IMR-90 (cell line): ENCODE measurements at regions not wholly inside any gene's neighbourhood (a gene's known extent, or its start where the extent isn't known, plus 50 kb on each side); places are given as distances from the start of the nearest gene placed in this dataset.

Experiments used
- ATAC-seq: fragments of 200-7000 bp; cut with Tn5 transposase; 2 replicates; pipeline ENCODE4 v1.9.1; 2020; ENCODE audit warnings: low read depth, mild to moderate bottlenecking, moderate library complexity
- BruUV-seq: library from RNA; stranded (reverse); fragments of 400-500 nt; replicated peaks from 2 replicates; lab custom pipeline; 2021; lab: Mats Ljungman, UMichigan
- CTCF ChIA-PET: fragments of 300-600 bp; formaldehyde crosslinking; extraction: SDS; loops from one replicate; lab custom pipeline; 2021; ENCODE audit warnings: antibody characterized with exemption; lab: Yijun Ruan, JAX
- POLR2A ChIA-PET: fragments of 300-600 bp; sonication (Branson Sonifier 250); formaldehyde crosslinking; loops from one replicate; lab custom pipeline; 2022; ENCODE audit warnings: antibody characterized with exemption; ENCODE audit not compliant: unreplicated experiment; lab: Charles Lee
- DNase-seq: peaks from one replicate; pipeline ENCODE4 v3.0.0; 2013
- H2AFZ ChIP-seq: replicated peaks from 2 replicates; pipeline ENCODE3; 2013; ENCODE audit warnings: low read length, mild to moderate bottlenecking; ENCODE audit not compliant: poor library complexity
- H2AK5ac ChIP-seq: 2 replicates; pipeline ENCODE4 v1.6.1; 2013; ENCODE audit warnings: low read depth, low read length, inconsistent platforms
- H2AK9ac ChIP-seq: replicated peaks from 2 replicates; pipeline ENCODE3; 2013; ENCODE audit warnings: mild to moderate bottlenecking, low read depth, low read length, moderate library complexity; ENCODE audit not compliant: poor library complexity
- H2BK120ac ChIP-seq: 2 replicates; pipeline ENCODE4 v1.6.1; 2013; ENCODE audit warnings: low read depth, low read length, inconsistent platforms
- H2BK15ac ChIP-seq: 3 replicates; pipeline ENCODE4 v1.6.1; 2013; ENCODE audit warnings: low read depth, low read length, inconsistent platforms
- H2BK20ac ChIP-seq: 2 replicates; pipeline ENCODE4 v1.6.1; 2013; ENCODE audit warnings: low read depth, mild to moderate bottlenecking, inconsistent platforms, low read length, moderate library complexity
- H2BK5ac ChIP-seq: 2 replicates; pipeline ENCODE4 v1.6.1; 2013; ENCODE audit warnings: mild to moderate bottlenecking, low read depth, low read length, inconsistent platforms; ENCODE audit not compliant: poor library complexity, severe bottlenecking
- H3K14ac ChIP-seq: replicated peaks from 2 replicates; pipeline ENCODE4 v1.6.1; 2013; ENCODE audit warnings: low read depth, low read length, inconsistent platforms
- H3K18ac ChIP-seq: 2 replicates; pipeline ENCODE4 v1.6.1; 2013; ENCODE audit warnings: low read depth, low read length, control low read depth
- H3K23ac ChIP-seq: 2 replicates; pipeline ENCODE4 v1.6.1; 2013; ENCODE audit warnings: low read depth, low read length, inconsistent platforms
- H3K27ac ChIP-seq: 2 replicates; pipeline ENCODE4 v1.5.1; 2013; ENCODE audit warnings: mild to moderate bottlenecking, control low read depth, low read length; ENCODE audit not compliant: insufficient read depth
- H3K27me3 ChIP-seq: 2 replicates; pipeline ENCODE4 v1.6.1; 2013; ENCODE audit warnings: low read length; ENCODE audit not compliant: control insufficient read depth, insufficient read depth
- H3K36me3 ChIP-seq: 2 replicates; pipeline ENCODE4 v1.6.1; 2013; ENCODE audit warnings: low read length, mixed read lengths; ENCODE audit not compliant: control insufficient read depth, insufficient read depth
- H3K4ac ChIP-seq: 2 replicates; pipeline ENCODE4 v1.6.1; 2013; ENCODE audit warnings: low read depth, low read length, inconsistent platforms
- H3K4me1 ChIP-seq: 2 replicates; pipeline ENCODE4 v1.6.1; 2013; ENCODE audit warnings: low read length, mixed read lengths; ENCODE audit not compliant: control insufficient read depth, insufficient read depth
- H3K4me2 ChIP-seq: 2 replicates; pipeline ENCODE4 v1.6.1; 2013; ENCODE audit warnings: low read depth, mild to moderate bottlenecking, control low read depth, low read length, moderate library complexity
- H3K4me3 ChIP-seq: 2 replicates; pipeline ENCODE4 v1.5.1; 2013; ENCODE audit warnings: low read depth, mild to moderate bottlenecking, control low read depth, low read length, moderate library complexity; ENCODE audit not compliant: insufficient read depth
- H3K56ac ChIP-seq: 2 replicates; pipeline ENCODE4 v1.6.1; 2013; ENCODE audit warnings: low read length, inconsistent platforms; ENCODE audit not compliant: insufficient read depth; ENCODE audit errors: extremely low read depth
- H3K79me1 ChIP-seq, 2 experiments: 2 replicates each; pipeline ENCODE4 v1.6.1; 2013; ENCODE audit warnings: low read length in 2 of 2, inconsistent platforms in 1 of 2, low read depth in 1 of 2
- H3K9ac ChIP-seq: 2 replicates; pipeline ENCODE4 v1.6.1; 2013; ENCODE audit warnings: low read depth, low read length, control low read depth
- H3K9me1 ChIP-seq: 2 replicates; pipeline ENCODE4 v1.6.1; 2013; ENCODE audit warnings: low read length, inconsistent platforms; ENCODE audit not compliant: insufficient read depth
- H3K9me3 ChIP-seq: 2 replicates; pipeline ENCODE4 v1.6.1; 2013; ENCODE audit warnings: low read length; ENCODE audit not compliant: control insufficient read depth, insufficient read depth
- H4K20me1 ChIP-seq: 2 replicates; pipeline ENCODE4 v1.6.1; 2013; ENCODE audit warnings: low read length, inconsistent platforms; ENCODE audit not compliant: insufficient read depth
- H4K5ac ChIP-seq: 2 replicates; pipeline ENCODE4 v1.6.1; 2013; ENCODE audit warnings: mild to moderate bottlenecking, low read depth, low read length, control low read depth
- H4K8ac ChIP-seq, 2 experiments: 2 replicates each; pipeline ENCODE4 v1.6.1; 2013; ENCODE audit warnings: low read depth in 2 of 2, low read length in 2 of 2, control low read depth in 1 of 2, inconsistent platforms in 1 of 2
- H4K91ac ChIP-seq: 2 replicates; pipeline ENCODE4 v1.6.1; 2013; ENCODE audit warnings: low read depth, low read length, inconsistent platforms; ENCODE audit not compliant: insufficient read depth
- MAFK ChIP-seq: IDR thresholded peaks from 2 replicates; pipeline ENCODE4 v1.6.1; 2012; ENCODE audit warnings: low read depth, low read length, improper control_type of control experiment
- NFE2L2 ChIP-seq: fragments of 150-350 bp; IDR thresholded peaks from 2 replicates; pipeline ENCODE4 v1.6.1; 2016; ENCODE audit warnings: low read depth, mild to moderate bottlenecking, low read length
- RAD21 ChIP-seq: IDR thresholded peaks from 2 replicates; pipeline ENCODE4 v1.6.1; 2012; ENCODE audit warnings: low read length, improper control_type of control experiment
- WGBS, 2 experiments: methylation state at CpG; one replicate each; pipeline versions ENCODE4 v1.1.5 to v1.1.7; 2013; ENCODE audit warnings: missing lambda C conversion rate in 2 of 2; ENCODE audit not compliant: insufficient read length in 1 of 2; ENCODE audit errors: extremely low coverage in 2 of 2; 5-methylcytosine and 5-hydroxymethylcytosine counted together
- dilution Hi-C: fragments of 300-500 bp; cut with HindIII; formaldehyde crosslinking; loops from one replicate; pipeline ENCODE4 v1.14.3; 2018; ENCODE audit warnings: low sequenced_read_pairs; ENCODE audit not compliant: unreplicated experiment
- in situ Hi-C: fragments of 300-500 bp; cut with MboI; formaldehyde crosslinking; loops from 3 replicates; pipeline ENCODE4 v1.14.3; 2019; ENCODE audit warnings: low sequenced_read_pairs, inconsistent platforms, mixed read lengths
- intact Hi-C: fragments of 100-400 bp; cut with micrococcal nuclease; formaldehyde crosslinking; loops from 2 replicates; pipeline ENCODE4 v1.10.0; 2022
- TF ChIP-seq, protein P1 (sequence below): fragments of 150-350 bp; IDR thresholded peaks from 2 replicates; pipeline ENCODE4 v1.6.1; 2017; ENCODE audit warnings: mild to moderate bottlenecking, antibody characterized with exemption, low read length, low read depth

DNA sequence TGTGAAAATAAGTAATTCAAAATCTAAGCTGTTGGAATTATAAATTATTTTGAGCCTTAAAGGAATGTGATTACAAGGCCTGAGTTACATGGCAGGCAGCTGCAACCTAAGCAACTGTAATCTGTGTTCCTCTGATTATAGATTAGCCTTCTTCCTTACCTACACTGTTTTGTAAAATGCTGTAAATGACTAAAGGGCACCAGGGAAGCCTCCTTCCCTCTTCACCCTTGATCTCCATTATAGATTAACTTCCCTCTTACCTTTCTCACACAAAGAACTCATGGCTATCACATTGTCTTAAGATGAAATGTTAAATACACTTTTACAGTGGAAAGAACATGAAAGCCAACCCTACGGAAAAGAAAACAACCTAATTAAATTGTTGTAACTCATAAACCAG lies 423.7 kb upstream of the KLF12 start:
- no peaks in the 10 kb centered on the region for H3K36me3 ChIP-seq
- intact Hi-C loops (no loop called here), in situ Hi-C loops (no loop called here), dilution Hi-C loops (no loop called here)
- H4K5ac ChIP-seq: no peak overlapping the region
- no peak overlapping the region for H2BK120ac ChIP-seq
- no peak for ATAC-seq
- H3K27me3 ChIP-seq: no peaks in the 10 kb centered on the region
- no peak overlapping the region for H3K18ac ChIP-seq
- CTCF ChIA-PET: no interaction called here
- BruUV-seq: no TSS peak
- H3K14ac ChIP-seq: no peak overlapping the region
- no peaks in the 10 kb centered on the region for H3K9me3 ChIP-seq
- H2AK9ac ChIP-seq: no peak overlapping the region
- no peak overlapping the region for H4K91ac ChIP-seq
- H2BK5ac ChIP-seq: no peak overlapping the region
- TF ChIP-seq RAD21 (no peak), NFE2L2 (no peak), MAFK (no peak)
- TF ChIP-seq, protein P1, sequence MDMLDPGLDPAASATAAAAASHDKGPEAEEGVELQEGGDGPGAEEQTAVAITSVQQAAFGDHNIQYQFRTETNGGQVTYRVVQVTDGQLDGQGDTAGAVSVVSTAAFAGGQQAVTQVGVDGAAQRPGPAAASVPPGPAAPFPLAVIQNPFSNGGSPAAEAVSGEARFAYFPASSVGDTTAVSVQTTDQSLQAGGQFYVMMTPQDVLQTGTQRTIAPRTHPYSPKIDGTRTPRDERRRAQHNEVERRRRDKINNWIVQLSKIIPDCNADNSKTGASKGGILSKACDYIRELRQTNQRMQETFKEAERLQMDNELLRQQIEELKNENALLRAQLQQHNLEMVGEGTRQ: no peak
- POLR2A ChIA-PET: no interaction called here
- no peak overlapping the region for H3K56ac ChIP-seq
- H4K8ac ChIP-seq: no peak overlapping the region
- H4K20me1 ChIP-seq: no peaks in the 10 kb centered on the region
- H2BK15ac ChIP-seq: no peak overlapping the region
- H3K27ac ChIP-seq: no peak overlapping the region
- H2AFZ ChIP-seq: no peak overlapping the region
- no CpG with 5 or more reads among the region's 1 CpG for WGBS, 2 experiments
- H3K4ac ChIP-seq: no peak overlapping the region
- H3K9ac ChIP-seq: no peak overlapping the region
- H3K4me3 ChIP-seq: no peak overlapping the region
- H3K4me2 ChIP-seq: no peak overlapping the region
- no peak overlapping the region for H2BK20ac ChIP-seq
- H3K79me1 ChIP-seq: no peaks in the 10 kb centered on the region
- no peak overlapping the region for H3K23ac ChIP-seq
- no peaks in the 10 kb centered on the region for H3K9me1 ChIP-seq
- H3K4me1 ChIP-seq: no peaks in the 10 kb centered on the region
- no peak for DNase-seq
- H2AK5ac ChIP-seq: no peak overlapping the region
